ENCODE measurements at regions not wholly inside any gene's neighbourhood (a gene's known extent, or its start where the extent isn't known, plus 50 kb on each side); places are given as distances from the start of the nearest gene placed in this dataset.

- no peaks in the 10 kb centered on the region for H4K20me1 ChIP-seq (replicated peaks in 1 of 2; ENCODE audit: control insufficient read depth in 1 of 2, insufficient read depth in 2 of 2, low read length in 2 of 2)
- ChIA-PET POLR2A (ENCODE audit: partially characterized antibody) (no interaction called here), CTCF (ENCODE audit: partially characterized antibody) (interaction anchor here (0.7 to 1.1 kb wide), 3 partner anchors 37 to 1587 kb away, joined by 3 to 5 read pairs (median 4); no protein-coding TSS in a partner anchor)
- no peak overlapping the region for H4K8ac ChIP-seq (ENCODE audit: extremely low read depth, insufficient read depth, low read length)
- no peak overlapping the region for H2BK15ac ChIP-seq (ENCODE audit: low read length)
- H3K23me2 ChIP-seq (ENCODE audit: low read depth, low read length) = no peaks in the 10 kb centered on the region
- H2BK20ac ChIP-seq (ENCODE audit: low read length) = no peak overlapping the region
- no peak overlapping the region for H3K18ac ChIP-seq (ENCODE audit: extremely low read depth, low read length)
- no peak overlapping the region for H3K9ac ChIP-seq (replicated peaks in 1 of 4; ENCODE audit: extremely low read depth in 1 of 4, low read depth in 3 of 4, low read length in 3 of 4)
- no peak overlapping the region for H3K4me3 ChIP-seq (ENCODE audit: extremely low read depth in 1 of 4, insufficient read depth in 2 of 4, low read depth in 3 of 4, low read length in 4 of 4)
- H3K9me3 ChIP-seq (ENCODE audit: insufficient read depth in 2 of 2, low read depth in 1 of 2, low read length in 1 of 2) = no peaks in the 10 kb centered on the region; a peak in 1 of 4 replicates
- no peak overlapping the region for H3K4ac ChIP-seq (replicated peaks; ENCODE audit: insufficient read length, low read depth, low read length)
- no peak overlapping the region for H3K4me2 ChIP-seq (ENCODE audit: insufficient read depth in 1 of 2, low read depth in 2 of 2, low read length in 2 of 2)
- no peaks in the 10 kb centered on the region for H3K36me3 ChIP-seq (ENCODE audit: control insufficient read depth in 2 of 4, insufficient read depth in 4 of 4, low read length in 3 of 4)
- H3K14ac ChIP-seq (ENCODE audit: insufficient read length) = no peak overlapping the region
- FAIRE-seq (no peak), DNase-seq (ENCODE audit: low read depth in 1 of 2, low spot score in 2 of 2) (no peak)
- H4K5ac ChIP-seq (ENCODE audit: insufficient read length, low read depth, low read length) = no peak overlapping the region
- H3K23ac ChIP-seq (ENCODE audit: insufficient read length) = no peak overlapping the region
- no peak overlapping the region for H2AK5ac ChIP-seq (ENCODE audit: low read depth, low read length)
- no peak overlapping the region for H2AFZ ChIP-seq (ENCODE audit: low read length)
- no peaks in the 10 kb centered on the region for H3K79me2 ChIP-seq (ENCODE audit: control insufficient read depth in 1 of 2, insufficient read depth in 2 of 2, low read length in 2 of 2)
- no peaks in the 10 kb centered on the region for H3K27me3 ChIP-seq (replicated peaks in 1 of 4; ENCODE audit: control insufficient read depth in 3 of 4, extremely low read depth in 1 of 4, insufficient read depth in 3 of 4, low read length in 3 of 4)
- no peak overlapping the region for H2BK5ac ChIP-seq (ENCODE audit: low read depth, low read length)
- H3K56ac ChIP-seq (replicated peaks; ENCODE audit: insufficient read length, low read depth, low read length) = no peak overlapping the region
- no peak overlapping the region for H4K91ac ChIP-seq (replicated peaks; ENCODE audit: insufficient read length, low read length)
- H3K4me1 ChIP-seq (replicated peaks in 1 of 4; ENCODE audit: control insufficient read depth in 3 of 4, insufficient read depth in 4 of 4, low read length in 3 of 4) = peaks cover 3 to 5% (median 3%) of the 10 kb centered on the region in 4 experiments; a peak in 6 of 7 replicates
- no peak overlapping the region for H3K27ac ChIP-seq (ENCODE audit: low read depth, low read length)
- TF ChIP-seq PHF8 (conservative IDR thresholded peaks at IDR 0.05; ENCODE audit: low read depth, low read length) = no peak
- TF ChIP-seq, protein P1, sequence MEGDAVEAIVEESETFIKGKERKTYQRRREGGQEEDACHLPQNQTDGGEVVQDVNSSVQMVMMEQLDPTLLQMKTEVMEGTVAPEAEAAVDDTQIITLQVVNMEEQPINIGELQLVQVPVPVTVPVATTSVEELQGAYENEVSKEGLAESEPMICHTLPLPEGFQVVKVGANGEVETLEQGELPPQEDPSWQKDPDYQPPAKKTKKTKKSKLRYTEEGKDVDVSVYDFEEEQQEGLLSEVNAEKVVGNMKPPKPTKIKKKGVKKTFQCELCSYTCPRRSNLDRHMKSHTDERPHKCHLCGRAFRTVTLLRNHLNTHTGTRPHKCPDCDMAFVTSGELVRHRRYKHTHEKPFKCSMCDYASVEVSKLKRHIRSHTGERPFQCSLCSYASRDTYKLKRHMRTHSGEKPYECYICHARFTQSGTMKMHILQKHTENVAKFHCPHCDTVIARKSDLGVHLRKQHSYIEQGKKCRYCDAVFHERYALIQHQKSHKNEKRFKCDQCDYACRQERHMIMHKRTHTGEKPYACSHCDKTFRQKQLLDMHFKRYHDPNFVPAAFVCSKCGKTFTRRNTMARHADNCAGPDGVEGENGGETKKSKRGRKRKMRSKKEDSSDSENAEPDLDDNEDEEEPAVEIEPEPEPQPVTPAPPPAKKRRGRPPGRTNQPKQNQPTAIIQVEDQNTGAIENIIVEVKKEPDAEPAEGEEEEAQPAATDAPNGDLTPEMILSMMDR (IDR thresholded peaks at IDR 0.05; ENCODE audit: control extremely low read depth in 1 of 3, insufficient read depth in 1 of 3, low read depth in 1 of 3, low read length in 3 of 3) = no peak
- no peak for TF ChIP-seq MAFK (IDR thresholded peaks at IDR 0.05; ENCODE audit: low read depth, low read length)
- TF ChIP-seq SRF (IDR thresholded peaks at IDR 0.05; ENCODE audit: low read depth, low read length) = no peak
- no peak for TF ChIP-seq SP4 (IDR thresholded peaks at IDR 0.05; ENCODE audit: low read length)
- TF ChIP-seq, protein P2, sequence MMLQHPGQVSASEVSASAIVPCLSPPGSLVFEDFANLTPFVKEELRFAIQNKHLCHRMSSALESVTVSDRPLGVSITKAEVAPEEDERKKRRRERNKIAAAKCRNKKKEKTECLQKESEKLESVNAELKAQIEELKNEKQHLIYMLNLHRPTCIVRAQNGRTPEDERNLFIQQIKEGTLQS (IDR thresholded peaks at IDR 0.05; ENCODE audit: insufficient read depth, low read depth, low read length) = no peak
- TF ChIP-seq EGR1 (IDR thresholded peaks at IDR 0.05; ENCODE audit: borderline replicate concordance, low read depth, low read length) = no peak
- 93% methylated on average over 7 of the region's 7 CpGs; no CpG with 5 or more reads in 1 of the 2 experiments for WGBS, 2 experiments (ENCODE audit: extremely low coverage in 1 of 2, insufficient coverage in 1 of 2, insufficient read length in 1 of 2, insufficient replicate concordance in 2 of 2, low coverage in 1 of 2, low lambda C conversion rate in 2 of 2, missing lambda C conversion rate in 1 of 2)
- H3K79me1 ChIP-seq (ENCODE audit: low read depth, low read length) = no peaks in the 10 kb centered on the region
- no peak overlapping the region for H2BK120ac ChIP-seq (replicated peaks; ENCODE audit: low read depth, low read length)
- H2BK12ac ChIP-seq (ENCODE audit: low read depth, low read length) = no peak overlapping the region
Observed at GRCh38 chr12:107442326-107442987, 243.1 kb upstream of the PWP1 start.

Data from H1 (cell line).